Osteoblast (primary cell): ENCODE measurements at regions not wholly inside any gene's neighbourhood (a gene's known extent, or its start where the extent isn't known, plus 50 kb on each side); places are given as distances from the start of the nearest gene placed in this dataset.

ENCODE experiments used
- DNase-seq: peaks from one replicate; pipeline ENCODE4 v3.0.0; 2011; ENCODE audit warnings: low spot score, mixed read lengths; ENCODE audit not compliant: insufficient read length; ENCODE audit errors: missing footprints
- H2AFZ ChIP-seq: 2 replicates; pipeline ENCODE4 v1.6.0; 2011; ENCODE audit warnings: mild to moderate bottlenecking, low read length
- H3K27ac ChIP-seq: 2 replicates; pipeline ENCODE4 v1.5.1; 2011; ENCODE audit warnings: mild to moderate bottlenecking, low read depth, low read length, moderate library complexity
- H3K27me3 ChIP-seq: 2 replicates; pipeline ENCODE4 v1.6.0; 2012; ENCODE audit warnings: mild to moderate bottlenecking, control low read depth, inconsistent platforms, low read length, moderate library complexity; ENCODE audit not compliant: insufficient read depth
- H3K36me3 ChIP-seq: 2 replicates; pipeline ENCODE4 v1.5.1; 2011; ENCODE audit warnings: mild to moderate bottlenecking, low read length, control low read depth, moderate library complexity; ENCODE audit not compliant: insufficient read depth
- H3K4me1 ChIP-seq: 2 replicates; pipeline ENCODE4 v1.5.1; 2011; ENCODE audit warnings: mild to moderate bottlenecking, low read length, control low read depth, moderate library complexity; ENCODE audit not compliant: insufficient read depth
- H3K4me2 ChIP-seq: 2 replicates; pipeline ENCODE4 v1.6.0; 2011; ENCODE audit warnings: mild to moderate bottlenecking, low read length; ENCODE audit not compliant: insufficient read depth
- H3K4me3 ChIP-seq: fragments of 200-600 bp; sonication (generic); 3 replicates; pipeline ENCODE4 v1.5.1; 2012; ENCODE audit warnings: mild to moderate bottlenecking, low read length, inconsistent platforms; ENCODE audit not compliant: insufficient read depth
- H3K79me2 ChIP-seq: 2 replicates; pipeline ENCODE4 v1.6.0; 2012; ENCODE audit warnings: mild to moderate bottlenecking, low read length, control low read depth, inconsistent platforms; ENCODE audit not compliant: insufficient read depth
- H3K9me3 ChIP-seq: 2 replicates; pipeline ENCODE4 v1.5.1; 2011; ENCODE audit warnings: low read depth, low read length, control low read depth
- H4K20me1 ChIP-seq: 2 replicates; pipeline ENCODE4 v1.6.0; 2012; ENCODE audit warnings: mild to moderate bottlenecking, low read length, control low read depth; ENCODE audit not compliant: insufficient read depth
- CTCF ChIP-seq: IDR thresholded peaks from 2 replicates; pipeline ENCODE4 v1.5.1; 2011; ENCODE audit warnings: mild to moderate bottlenecking, low read depth, low read length, moderate library complexity; ENCODE audit errors: extremely low read depth

- H3K4me3 ChIP-seq = no peak overlapping the region
- peaks cover 8% of the 10 kb centered on the region for H3K9me3 ChIP-seq
- TF ChIP-seq CTCF = no peak
- no peaks in the 10 kb centered on the region for H3K27me3 ChIP-seq
- H2AFZ ChIP-seq = no peak overlapping the region
- no peaks in the 10 kb centered on the region for H3K36me3 ChIP-seq
- DNase-seq = no peak
- no peak overlapping the region for H3K4me2 ChIP-seq
- no peaks in the 10 kb centered on the region for H3K4me1 ChIP-seq
- H3K79me2 ChIP-seq = no peaks in the 10 kb centered on the region
- no peak overlapping the region for H3K27ac ChIP-seq
- H4K20me1 ChIP-seq = no peaks in the 10 kb centered on the region
These were observed 75.4 kb upstream of the LDLRAD3 start for GRCh38 chr11:35868491-35868890.

- Histone ChIP-seq H3K4me1 (no peaks in the 10 kb centered on the region), H3K27me3 (peaks cover 11% of the 10 kb centered on the region), H3K27ac (no peak overlapping the region), H4K20me1 (no peaks in the 10 kb centered on the region), H3K4me2 (no peak overlapping the region), H2AFZ (no peak overlapping the region), H3K79me2 (no peaks in the 10 kb centered on the region), H3K9me3 (peaks cover 5% of the 10 kb centered on the region), H3K4me3 (no peak overlapping the region), H3K36me3 (no peaks in the 10 kb centered on the region)
- DNase-seq = no peak
- no peak for TF ChIP-seq CTCF
These were observed 70.1 kb upstream of the LDLRAD3 start for GRCh38 chr11:35873721-35874120.

- H3K79me2 ChIP-seq = no peaks in the 10 kb centered on the region
- no peaks in the 10 kb centered on the region for H3K9me3 ChIP-seq
- H3K36me3 ChIP-seq = no peaks in the 10 kb centered on the region
- no peaks in the 10 kb centered on the region for H4K20me1 ChIP-seq
- DNase-seq = no peak
- H3K4me1 ChIP-seq = no peaks in the 10 kb centered on the region
- H3K27ac ChIP-seq = no peak overlapping the region
- H3K27me3 ChIP-seq = peaks cover 19% of the 10 kb centered on the region
- no peak overlapping the region for H3K4me2 ChIP-seq
- no peak overlapping the region for H3K4me3 ChIP-seq
- H2AFZ ChIP-seq = no peak overlapping the region
- TF ChIP-seq CTCF = no peak
These were observed 69.0 kb upstream of the LDLRAD3 start for GRCh38 chr11:35874751-35875450.

- Histone ChIP-seq H3K9me3 (no peaks in the 10 kb centered on the region), H3K79me2 (no peaks in the 10 kb centered on the region), H3K4me3 (no peak overlapping the region), H3K36me3 (no peaks in the 10 kb centered on the region), H4K20me1 (no peaks in the 10 kb centered on the region), H3K4me2 (no peak overlapping the region), H3K4me1 (no peaks in the 10 kb centered on the region), H2AFZ (no peak overlapping the region), H3K27ac (no peak overlapping the region), H3K27me3 (peaks cover 23% of the 10 kb centered on the region)
- no peak for DNase-seq
- no peak for TF ChIP-seq CTCF
These were observed 68.4 kb upstream of the LDLRAD3 start for GRCh38 chr11:35875466-35875865.
